Dedifferentiated amniotic fluid mesenchymal stem cell (primary cell): ENCODE measurements at regions not wholly inside any gene's neighbourhood (a gene's known extent, or its start where the extent isn't known, plus 50 kb on each side); places are given as distances from the start of the nearest gene placed in this dataset.
A peak's percentile ranks its signal among the peaks of the same experiment; 100 is the strongest.

Experiments
- DNase-seq: peaks from one replicate; pipeline ENCODE4 v3.0.0-alpha.2; 2016; ENCODE audit errors: extremely low spot score

DNA sequence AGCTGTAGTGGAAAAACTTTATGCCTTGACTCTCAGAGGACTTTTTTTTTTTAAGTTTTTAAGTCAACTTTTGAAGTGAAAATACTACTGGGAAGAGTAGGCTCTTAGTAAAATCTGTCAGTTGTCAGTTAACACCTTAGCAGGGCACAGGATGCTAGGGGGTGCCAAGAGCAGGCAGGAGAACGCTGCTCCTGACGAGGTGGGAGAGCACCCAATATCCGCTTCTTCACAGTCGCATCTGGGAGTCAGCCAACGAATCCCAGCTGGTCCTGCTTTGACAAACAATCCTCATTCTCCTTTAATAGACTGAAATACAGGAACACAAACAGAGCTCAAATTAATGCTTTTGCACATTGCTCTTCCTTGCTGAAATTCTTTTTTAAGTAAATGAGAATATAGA is 709.5 kb upstream of the ACVR2A start:
- no peak for DNase-seq

DNA sequence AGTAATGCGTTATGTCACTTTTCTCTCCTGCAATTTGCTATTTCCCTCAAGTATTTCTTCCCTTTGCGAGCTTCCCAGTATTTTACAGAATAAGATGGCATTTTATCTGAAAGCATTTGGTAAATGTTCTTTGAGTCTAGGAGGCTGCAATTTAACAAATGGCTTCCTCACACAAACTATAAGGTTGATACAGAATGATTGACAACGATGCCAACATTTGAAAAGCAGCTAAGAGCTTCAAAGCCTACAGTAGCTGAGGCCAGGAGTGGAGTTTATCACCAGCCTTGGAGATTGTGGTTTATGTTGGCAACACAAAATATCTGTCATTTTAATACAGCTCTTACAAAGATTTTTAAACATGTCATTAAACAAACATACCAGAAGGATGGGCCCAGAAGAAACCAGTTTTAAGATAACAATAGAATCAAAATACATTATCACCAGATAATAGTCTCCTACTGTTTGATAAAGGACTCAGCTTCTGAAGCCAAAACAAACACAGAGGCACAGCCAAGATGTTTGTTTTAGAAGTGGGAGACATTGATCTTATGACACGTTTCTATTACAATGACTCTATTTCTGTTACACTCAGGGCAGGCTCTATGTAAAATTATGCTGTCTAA is 711.4 kb upstream of the ACVR2A start:
- DNase-seq: no peak

DNA sequence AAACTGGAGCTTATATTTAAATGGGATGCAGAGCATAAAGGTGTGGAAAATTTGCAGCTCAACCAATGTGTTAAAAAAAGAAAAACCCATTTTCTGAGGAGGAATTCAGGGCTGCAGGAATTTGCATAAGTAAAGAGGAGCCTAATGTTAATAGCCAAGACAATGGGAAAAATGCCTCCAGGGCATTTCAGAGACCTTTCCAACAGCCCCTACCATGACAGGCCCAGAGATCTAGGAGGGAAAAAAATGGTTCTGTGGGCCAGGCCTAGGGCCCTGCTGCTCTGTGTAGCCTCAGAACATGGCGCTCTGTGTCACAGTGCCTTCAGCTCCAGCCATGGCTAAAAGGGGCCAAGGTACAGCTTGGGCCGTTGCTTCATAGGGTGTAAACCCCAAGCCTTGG is 719.7 kb upstream of the ACVR2A start:
- DNase-seq: no peak

DNA sequence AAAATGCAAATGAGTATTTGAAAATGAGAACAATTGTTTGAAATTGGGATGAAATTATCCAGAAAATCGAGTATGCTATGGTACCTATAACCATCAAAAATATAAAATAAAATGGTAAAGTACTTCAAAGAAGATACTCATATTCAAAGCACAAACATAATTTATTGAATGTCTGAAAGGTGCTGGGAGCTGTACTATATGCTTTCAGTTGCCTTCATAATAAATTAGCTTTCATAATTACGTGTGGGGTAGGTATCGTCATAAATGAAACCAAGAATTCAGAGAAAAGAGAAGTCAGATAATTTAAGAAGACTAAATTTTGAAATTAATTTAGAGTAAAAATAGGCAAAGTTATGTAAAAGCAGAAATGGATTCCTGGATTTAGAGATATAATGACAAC is 721.9 kb upstream of the ACVR2A start:
- DNase-seq: no peak

DNA sequence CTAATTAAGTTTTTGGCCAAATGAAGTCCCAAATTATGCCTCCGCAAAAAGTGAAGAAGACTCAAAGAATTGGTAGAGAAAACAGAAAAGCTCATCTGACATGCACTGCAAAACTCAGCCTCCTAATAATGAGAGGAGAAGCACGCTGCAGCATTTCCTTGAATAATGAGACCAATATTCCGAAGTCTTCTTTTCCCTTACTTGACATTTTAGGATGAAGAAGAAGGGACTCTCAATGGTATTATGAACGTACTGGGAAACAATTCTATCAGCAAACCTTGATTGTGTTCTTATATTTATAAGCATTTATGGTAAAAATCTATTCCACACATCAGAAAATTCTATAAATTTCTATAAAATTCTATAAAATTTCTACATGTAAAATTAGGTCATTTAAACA is 733.9 kb upstream of the ACVR2A start:
- no peak for DNase-seq

DNA sequence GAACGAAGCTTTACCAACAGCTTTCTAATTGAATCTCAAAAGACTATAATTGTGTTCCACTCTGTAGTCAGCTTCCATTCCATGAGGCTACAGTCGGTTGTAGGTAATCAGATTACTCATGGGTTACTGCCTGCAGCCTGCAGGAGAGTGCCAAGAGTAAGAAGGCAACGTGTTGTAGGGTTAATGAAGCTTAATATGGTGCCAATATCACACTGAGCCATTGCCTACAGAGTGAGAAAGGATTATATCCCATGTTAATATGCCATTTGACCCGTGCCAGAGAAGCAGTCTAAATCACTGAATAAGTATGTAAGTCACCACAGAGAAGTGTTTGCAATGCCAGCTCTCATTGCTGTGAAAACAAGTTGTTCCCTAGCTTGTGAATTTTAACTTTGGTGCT is 734.5 kb upstream of the ACVR2A start:
- DNase-seq: no peak

DNA sequence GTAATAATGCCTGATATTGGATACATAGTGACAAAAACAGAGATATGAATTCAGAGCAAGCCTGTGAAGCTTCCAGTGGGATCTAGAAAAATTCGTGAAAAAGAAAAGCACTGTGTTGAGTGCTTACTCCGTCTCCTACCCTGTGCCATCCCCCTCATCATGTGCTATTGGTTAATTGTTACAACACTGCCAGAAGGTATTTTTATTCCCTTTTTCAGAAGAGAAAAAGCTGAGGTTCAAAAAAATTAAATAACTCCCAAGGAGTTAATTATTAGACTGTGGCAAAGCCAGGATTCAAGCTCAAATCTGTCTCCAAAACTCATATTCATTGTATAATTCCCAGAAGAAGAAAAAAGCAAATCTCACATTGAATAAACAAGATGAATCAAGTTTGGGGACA is 735.5 kb upstream of the ACVR2A start:
- DNase-seq: no peak

DNA sequence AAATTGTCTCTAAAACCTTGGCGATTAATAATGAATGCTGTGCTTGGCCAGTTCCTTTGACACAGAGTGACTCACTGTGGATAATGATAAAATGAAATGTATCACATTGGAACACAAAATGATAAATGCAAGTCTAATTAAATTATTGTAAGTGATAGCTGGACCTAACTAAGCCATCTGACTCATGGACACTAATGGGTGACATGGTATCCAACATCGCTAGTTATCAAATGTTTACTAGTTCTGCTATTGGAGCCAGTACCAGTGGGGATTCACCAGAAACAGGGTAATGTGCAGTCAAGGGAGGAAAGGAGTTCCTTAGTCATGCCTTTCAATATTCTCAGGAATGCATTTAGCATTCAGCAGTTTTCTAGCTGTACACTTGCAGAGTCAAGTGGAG is 736.3 kb upstream of the ACVR2A start:
- DNase-seq: no peak

DNA sequence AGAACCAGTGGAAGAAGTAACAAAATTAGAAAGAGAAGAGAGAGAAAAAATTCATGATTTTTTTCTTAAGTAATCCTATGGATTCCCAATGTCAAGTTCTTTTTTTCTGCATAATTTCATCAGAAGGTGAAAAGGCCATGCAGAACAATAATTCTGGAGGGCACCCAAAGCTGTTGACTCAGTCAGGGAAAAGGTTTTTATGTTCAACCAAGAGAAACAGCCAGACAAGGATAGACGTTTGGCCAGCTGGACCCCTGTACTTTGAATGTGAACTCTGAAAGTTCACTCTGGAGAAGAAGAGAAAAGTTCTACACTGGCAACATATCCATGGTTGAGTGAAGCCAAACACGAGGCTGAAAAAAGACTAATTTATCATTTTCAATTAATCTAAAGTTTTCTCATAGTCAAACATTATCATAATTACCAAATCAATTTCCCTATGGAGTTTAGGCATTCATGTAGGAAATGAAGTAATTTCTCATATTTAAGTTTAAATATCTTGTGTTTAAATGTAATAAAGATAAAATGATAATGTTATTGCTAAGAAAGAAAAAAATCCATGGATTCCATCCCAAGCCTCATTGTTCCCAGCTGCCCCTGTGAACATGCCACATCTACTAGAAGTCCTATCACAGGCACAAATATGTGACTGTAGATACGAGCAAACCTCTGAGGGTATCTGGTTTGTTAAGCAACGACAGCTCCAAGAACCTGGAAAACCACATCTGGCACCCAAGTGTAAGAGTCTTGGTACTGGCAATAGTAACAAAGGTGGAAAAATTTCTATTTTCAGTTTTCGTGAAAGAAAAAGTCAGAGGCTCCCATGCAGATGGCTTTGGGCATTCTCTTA is 742.7 kb upstream of the ACVR2A start:
- no peak for DNase-seq

DNA sequence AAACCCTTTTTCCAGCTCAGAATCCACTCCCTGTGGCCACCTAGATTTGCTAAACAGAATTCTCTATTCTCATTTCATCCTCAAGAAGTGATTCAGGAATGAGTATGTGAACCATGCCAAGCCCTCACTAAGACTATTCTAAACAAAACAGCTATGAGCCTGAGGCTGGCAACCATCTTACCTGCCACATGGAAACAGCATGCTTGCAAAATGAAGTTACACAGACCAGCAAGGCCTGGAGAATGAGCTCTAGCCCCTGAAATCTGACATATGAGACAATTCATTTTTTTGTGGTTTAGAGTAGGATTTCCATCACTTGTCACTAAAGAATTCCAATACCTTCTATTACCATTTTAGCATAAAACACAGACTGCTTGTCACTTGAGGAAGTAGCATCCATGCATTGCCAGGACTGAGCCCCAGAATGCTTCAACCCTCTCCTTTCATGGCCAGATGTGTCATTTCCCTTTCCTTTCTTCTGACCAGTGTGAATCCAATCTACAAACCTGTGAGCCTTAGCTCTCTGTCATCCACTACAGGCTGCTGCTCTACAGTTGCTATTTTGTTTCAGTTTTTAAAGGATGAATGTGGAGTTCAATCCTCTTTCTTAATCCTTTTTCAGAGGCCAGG is 744.3 kb upstream of the ACVR2A start:
- no peak for DNase-seq

DNA sequence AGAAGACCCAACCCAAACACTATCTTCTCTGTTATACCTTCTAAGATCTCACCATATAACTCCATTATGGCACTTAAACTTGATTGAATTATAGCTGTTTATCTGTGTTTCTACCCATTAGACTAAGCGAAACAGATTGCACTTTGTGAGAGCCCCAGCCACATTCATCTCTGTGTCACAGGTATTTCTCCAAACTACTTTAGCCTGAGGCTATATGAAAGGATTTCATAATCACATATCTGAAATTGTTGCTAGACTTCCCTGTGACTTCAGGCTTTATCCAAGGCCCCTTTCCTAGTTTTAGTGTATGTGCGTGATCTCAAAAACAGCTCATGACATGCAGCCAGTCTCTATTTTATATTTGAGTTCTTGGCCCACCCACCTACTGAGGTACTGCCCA is 745.0 kb upstream of the ACVR2A start:
- no peak for DNase-seq

DNA sequence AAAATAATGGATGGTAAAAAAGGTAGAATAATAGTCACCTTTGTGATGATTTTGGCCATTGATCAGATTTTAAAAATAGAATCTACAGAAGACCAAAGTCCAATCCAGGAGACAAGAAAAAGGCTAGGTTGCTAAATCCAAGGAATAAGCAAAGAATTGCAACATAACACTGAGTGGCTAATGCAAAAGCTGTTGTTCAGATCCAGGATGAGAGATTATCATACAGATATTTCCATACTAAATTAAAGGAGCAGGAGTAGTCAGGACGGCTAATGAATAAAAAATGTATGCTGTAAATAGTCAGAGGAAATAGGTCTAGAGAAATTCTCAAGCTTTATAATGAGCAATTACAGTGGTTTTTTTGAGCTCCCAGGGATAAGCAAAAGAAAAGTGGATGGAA is 745.9 kb upstream of the ACVR2A start:
- DNase-seq: no peak

DNA sequence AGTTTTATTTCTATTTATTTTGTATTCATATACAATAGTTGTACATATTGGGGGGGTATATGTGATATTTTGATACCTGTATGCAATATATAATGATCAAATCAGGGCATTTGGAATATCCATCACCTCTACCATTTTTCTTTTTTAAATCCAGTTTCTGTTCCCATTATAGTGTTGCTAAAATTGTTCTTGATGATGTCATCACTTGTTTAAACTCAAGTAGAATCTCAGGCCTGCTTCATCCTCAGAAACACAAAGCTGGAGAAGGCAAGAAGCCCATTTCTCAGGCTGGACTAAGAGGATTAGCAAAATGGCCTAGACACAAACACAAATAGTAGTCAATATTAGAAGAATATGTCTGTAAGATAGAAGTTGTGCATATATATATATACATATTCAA is 747.1 kb upstream of the ACVR2A start:
- DNase-seq: no peak

DNA sequence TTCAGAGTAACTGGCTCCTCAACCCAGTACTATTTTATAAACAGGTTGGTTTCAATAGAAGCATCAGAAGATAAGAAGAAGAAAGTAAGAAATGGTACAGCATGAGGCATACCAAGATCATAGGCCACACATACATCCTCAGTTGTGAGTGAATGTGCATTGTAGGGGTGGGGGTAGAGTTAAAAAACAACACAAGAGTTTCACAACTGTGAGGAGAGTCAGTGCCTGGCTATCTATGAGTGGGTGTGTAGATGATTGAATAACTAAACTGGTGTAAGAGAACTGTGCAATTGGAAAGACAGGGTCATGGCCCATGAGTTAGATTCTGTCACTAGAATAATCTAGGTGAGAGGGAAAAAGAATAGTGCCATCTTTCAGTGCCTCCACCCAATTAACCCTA is 748.2 kb upstream of the ACVR2A start:
- no peak for DNase-seq

DNA sequence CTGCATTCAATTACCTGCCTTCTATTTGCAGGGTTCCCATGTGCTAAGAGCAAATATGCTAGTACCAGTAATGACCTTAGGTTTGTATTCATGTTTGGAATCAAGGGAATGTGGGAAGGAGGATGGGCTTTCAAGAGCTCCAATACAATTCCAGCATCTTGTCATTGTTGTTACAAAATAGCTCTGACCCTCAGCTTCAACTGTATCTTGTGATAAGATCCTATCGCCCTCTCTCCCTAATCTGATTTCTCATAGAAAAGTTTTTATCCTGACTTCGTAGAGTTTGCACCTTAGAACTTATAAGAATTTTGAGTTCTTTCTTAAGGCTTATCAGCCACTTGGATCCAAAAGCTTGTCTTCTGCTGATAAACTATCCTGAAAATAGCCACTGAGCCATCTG is 749.5 kb upstream of the ACVR2A start:
- no peak for DNase-seq

DNA sequence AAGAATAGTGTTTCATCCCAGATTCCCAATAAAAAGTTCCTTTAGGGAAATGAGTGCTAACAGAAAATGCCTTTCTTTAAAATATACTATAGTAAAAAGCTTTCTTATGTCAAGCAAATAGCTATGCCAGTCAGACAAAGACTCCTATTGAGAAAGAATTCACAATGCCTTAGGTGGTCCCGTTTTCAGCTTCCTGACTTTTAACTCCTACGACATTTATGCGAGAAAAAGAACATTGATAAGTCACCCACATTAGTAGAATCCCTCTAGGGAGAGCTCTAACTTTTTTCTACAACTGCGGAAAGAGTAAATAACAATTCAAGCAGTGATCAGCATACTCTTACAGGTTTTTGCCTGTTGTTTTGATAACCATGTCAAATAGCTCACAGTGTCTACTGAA is 750.8 kb upstream of the ACVR2A start:
- no peak for DNase-seq

DNA sequence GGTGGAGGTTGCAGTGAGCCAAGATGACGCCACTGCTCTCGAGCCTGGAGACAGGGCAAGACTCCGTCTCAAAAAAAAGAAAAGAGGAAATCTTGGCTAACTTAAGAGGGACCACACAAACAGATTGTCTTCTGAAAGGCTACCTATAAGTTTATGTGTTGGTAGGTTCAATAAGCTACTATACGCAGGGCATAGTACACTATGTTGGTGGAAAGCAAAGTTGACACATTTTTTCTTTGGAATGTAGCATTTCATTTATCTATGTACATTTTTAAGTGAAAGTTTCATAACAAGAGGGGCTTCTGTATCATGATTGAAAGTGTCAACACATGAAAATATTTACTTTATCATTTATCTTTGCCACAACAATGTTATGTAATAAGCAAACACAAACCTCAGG is 752.6 kb upstream of the ACVR2A start:
- DNase-seq: no peak

DNA sequence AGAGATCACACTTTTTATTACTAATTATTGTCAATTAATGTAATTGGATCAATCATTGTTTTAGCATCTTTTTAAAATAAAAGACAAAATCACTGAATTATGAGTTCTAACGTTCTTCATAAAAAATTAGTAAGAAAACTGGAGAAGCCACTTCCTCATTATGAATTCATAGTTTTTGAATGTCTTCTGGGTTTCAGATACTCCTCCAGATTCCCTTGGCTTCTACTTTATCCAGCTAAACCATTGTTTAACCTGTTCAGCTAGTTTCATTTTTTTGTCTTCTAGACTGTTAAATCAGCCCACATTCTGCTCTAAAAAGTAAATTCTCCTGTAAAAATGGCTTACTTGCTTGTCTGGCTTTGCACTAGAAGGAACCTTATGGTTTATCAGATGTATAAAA is 753.4 kb upstream of the ACVR2A start:
- no peak for DNase-seq

DNA sequence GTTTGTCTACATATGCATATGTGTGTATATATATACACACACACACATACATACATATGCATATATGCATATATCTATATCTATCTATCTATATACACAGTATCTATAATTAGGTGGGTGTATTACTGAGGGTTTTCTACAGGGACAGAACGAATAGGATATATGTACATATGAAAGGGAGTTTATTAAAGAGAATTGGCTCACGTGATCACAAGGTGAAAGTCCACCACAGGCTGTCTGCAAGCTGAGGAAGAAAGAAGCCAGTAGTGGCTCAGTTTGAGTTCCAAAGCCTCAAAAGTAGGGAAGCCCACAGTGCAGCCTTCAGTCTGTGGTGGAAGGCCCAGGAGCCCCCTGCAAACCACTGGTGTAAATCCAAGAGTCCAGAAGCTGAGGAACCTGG is 756.0 kb upstream of the ACVR2A start:
- no peak for DNase-seq

DNA sequence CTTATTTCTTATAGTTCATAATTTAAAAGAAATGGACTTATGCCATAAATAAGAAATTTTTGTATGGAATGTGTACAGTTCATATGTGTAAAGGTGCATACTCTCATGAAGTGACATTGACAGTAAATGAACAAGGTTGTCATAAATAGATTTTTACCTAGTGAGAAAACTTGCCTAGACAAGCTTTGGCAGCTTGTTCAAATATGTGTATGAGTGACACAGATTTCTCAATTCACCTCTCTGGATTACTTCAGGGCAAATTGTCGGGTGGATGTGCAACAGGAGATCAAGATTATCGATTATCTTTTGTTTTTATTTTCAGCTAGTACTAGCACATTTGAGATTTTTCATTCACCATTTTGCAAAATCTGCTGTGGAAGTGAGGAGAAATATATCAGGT is 758.1 kb upstream of the ACVR2A start:
- DNase-seq: no peak

DNA sequence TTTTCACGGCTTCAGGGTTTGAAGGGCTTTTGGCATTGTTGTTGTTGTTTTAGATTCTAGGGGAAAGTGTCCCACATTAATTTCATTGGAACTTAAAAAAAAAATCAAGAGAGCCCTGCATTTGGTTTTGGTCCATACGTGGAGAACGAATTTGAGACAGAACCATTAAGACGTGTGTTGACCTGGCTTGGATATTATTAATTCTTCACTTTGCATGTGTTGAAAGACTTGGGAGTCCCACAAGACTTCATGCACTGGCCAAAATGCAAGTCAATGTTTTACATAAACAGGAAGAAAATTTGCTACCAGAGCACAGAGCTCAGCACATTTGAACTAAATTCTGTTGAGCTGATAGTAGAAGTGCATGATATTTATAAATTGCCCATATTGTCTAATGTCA is 761.2 kb upstream of the ACVR2A start:
- no peak for DNase-seq

DNA sequence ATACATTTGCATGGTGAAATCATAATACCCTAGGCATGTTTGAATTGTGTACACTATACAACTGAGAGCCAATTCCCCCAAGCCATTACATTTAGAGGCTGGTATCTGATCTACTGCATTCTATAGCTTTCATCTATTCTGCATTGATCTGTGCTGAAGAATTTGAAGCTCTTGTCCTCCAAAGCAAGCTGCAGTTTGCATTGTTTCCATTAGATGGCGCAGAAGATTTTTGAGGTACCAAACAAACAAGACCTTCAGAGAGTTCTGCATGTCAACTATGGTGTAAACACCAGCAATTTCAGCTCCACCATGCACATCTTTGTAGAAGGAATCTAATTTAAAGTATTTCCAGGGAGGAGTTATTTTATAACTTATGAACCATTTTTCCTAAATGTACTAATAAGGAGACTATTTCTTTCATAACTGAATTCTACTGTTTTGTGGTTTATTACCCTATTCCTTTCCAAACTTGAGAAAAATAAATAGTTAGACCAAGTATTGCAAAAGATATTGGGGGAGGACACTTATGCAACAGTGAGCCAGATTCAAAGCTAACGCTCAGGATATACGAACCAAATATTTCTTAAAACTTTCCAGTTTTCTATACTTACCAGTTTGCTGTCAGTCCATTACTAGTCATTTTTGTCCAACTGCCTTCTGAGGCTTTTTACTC is 761.8 kb upstream of the ACVR2A start:
- DNase-seq: peak; percentile 34

DNA sequence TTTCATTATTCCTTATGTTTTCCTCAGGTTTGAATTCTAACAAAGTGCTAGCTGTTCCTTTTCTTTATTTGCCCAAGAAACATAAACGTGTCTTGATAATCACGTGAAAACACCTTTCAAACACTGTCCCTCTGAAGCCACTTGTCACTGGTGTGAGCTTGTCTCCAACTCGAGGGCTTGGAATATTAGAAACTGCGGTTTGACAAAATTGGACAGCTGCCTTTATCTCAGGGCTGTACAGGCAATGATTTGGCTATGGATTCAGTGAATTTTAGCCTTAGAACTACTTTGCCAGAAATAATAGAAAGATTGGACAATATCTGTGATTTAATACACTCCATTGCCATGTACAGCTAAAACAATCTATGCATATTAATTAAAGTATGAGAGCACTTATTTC is 763.0 kb upstream of the ACVR2A start:
- no peak for DNase-seq
